ENCODE measurements at regions not wholly inside any gene's neighbourhood (a gene's known extent, or its start where the extent isn't known, plus 50 kb on each side); places are given as distances from the start of the nearest gene placed in this dataset.

- no peaks in the 10 kb centered on the region for H3K4me1 ChIP-seq (ENCODE audit: control insufficient read depth, insufficient read depth, low read length)
- no peaks in the 10 kb centered on the region for H3K79me1 ChIP-seq (ENCODE audit: low read depth in 1 of 2, low read length in 2 of 2)
- no peak overlapping the region for H3K4me2 ChIP-seq (ENCODE audit: low read depth, low read length)
- WGBS, 2 experiments (ENCODE audit: extremely low coverage in 2 of 2, insufficient read length in 1 of 2): no CpG with 5 or more reads among the region's 4 CpGs
- no peak overlapping the region for H3K14ac ChIP-seq (replicated peaks; ENCODE audit: low read depth, low read length)
- H2BK20ac ChIP-seq (ENCODE audit: low read depth, low read length): no peak overlapping the region
- in situ Hi-C loops (cut with MboI; ENCODE audit: low sequenced_read_pairs): no loop called here
- no peak overlapping the region for H3K18ac ChIP-seq (ENCODE audit: low read depth, low read length)
- H2AK5ac ChIP-seq (ENCODE audit: low read depth, low read length): no peak overlapping the region
- dilution Hi-C loops (cut with HindIII; ENCODE audit: low sequenced_read_pairs, unreplicated experiment): no loop called here
- H3K9me1 ChIP-seq (ENCODE audit: insufficient read depth, low read length): no peaks in the 10 kb centered on the region
- no peak overlapping the region for H3K56ac ChIP-seq (ENCODE audit: extremely low read depth, insufficient read depth, low read length)
- BruUV-seq (replicated peaks): no TSS peak
- no peak overlapping the region for H2AK9ac ChIP-seq (replicated peaks; ENCODE audit: low read depth, low read length, poor library complexity)
- no peak overlapping the region for H3K9ac ChIP-seq (ENCODE audit: low read depth, low read length)
- H2AFZ ChIP-seq (replicated peaks; ENCODE audit: low read length, poor library complexity): no peak overlapping the region
- intact Hi-C loops (cut with micrococcal nuclease): no loop called here
- no peak overlapping the region for H2BK15ac ChIP-seq (ENCODE audit: low read depth, low read length)
- DNase-seq (no peak), ATAC-seq (ENCODE audit: low read depth) (no peak)
- no peak overlapping the region for H2BK120ac ChIP-seq (ENCODE audit: low read depth, low read length)
- H4K20me1 ChIP-seq (ENCODE audit: insufficient read depth, low read length): no peaks in the 10 kb centered on the region
- ChIA-PET POLR2A (ENCODE audit: unreplicated experiment) (no interaction called here), CTCF (no interaction called here)
- no peak overlapping the region for H3K4ac ChIP-seq (ENCODE audit: low read depth, low read length)
- H4K91ac ChIP-seq (ENCODE audit: insufficient read depth, low read depth, low read length): no peak overlapping the region
- H3K27ac ChIP-seq (ENCODE audit: insufficient read depth, low read length): no peak overlapping the region
- H2BK5ac ChIP-seq (ENCODE audit: low read depth, low read length, poor library complexity, severe bottlenecking): no peak overlapping the region
- H3K27me3 ChIP-seq (ENCODE audit: control insufficient read depth, insufficient read depth, low read length): no peaks in the 10 kb centered on the region
- TF ChIP-seq POLR2A (IDR thresholded peaks at IDR 0.05; ENCODE audit: low read depth, low read length) (no peak), FOS (IDR thresholded peaks at IDR 0.05; ENCODE audit: low read depth, low read length) (no peak), NFE2L2 (IDR thresholded peaks at IDR 0.05; ENCODE audit: low read depth, low read length) (no peak), RCOR1 (IDR thresholded peaks at IDR 0.05; ENCODE audit: insufficient replicate concordance, low read length) (no peak), CEBPB (IDR thresholded peaks at IDR 0.05; ENCODE audit: low read depth, low read length) (no peak), CHD1 (IDR thresholded peaks at IDR 0.05; ENCODE audit: low read depth, low read length) (no peak), RFX5 (IDR thresholded peaks at IDR 0.05; ENCODE audit: low read depth, low read length) (no peak), MAFK (IDR thresholded peaks at IDR 0.05; ENCODE audit: low read depth, low read length) (no peak), MAZ (IDR thresholded peaks at IDR 0.05; ENCODE audit: borderline replicate concordance, low read depth, low read length) (no peak), CTCF (conservative IDR thresholded peaks at IDR 0.05; ENCODE audit: low read depth, low read length) (no peak), SMC3 (IDR thresholded peaks at IDR 0.05; ENCODE audit: low read depth, low read length) (no peak), BHLHE40 (IDR thresholded peaks at IDR 0.05; ENCODE audit: low read depth, low read length) (no peak), MXI1 (IDR thresholded peaks at IDR 0.05; ENCODE audit: borderline replicate concordance, low read depth, low read length) (no peak), USF2 (IDR thresholded peaks at IDR 0.05; ENCODE audit: low read depth, low read length) (no peak), RAD21 (IDR thresholded peaks at IDR 0.05; ENCODE audit: low read length) (no peak), ELK1 (IDR thresholded peaks at IDR 0.05; ENCODE audit: borderline replicate concordance, low read depth, low read length) (no peak)
- H3K9me3 ChIP-seq (ENCODE audit: control insufficient read depth, insufficient read depth, low read length): peaks cover 18% of the 10 kb centered on the region
- no peaks in the 10 kb centered on the region for H3K36me3 ChIP-seq (ENCODE audit: control insufficient read depth, insufficient read depth, low read length)
- H3K4me3 ChIP-seq (ENCODE audit: insufficient read depth, low read depth, low read length): no peak overlapping the region
- H4K5ac ChIP-seq (ENCODE audit: low read depth, low read length): no peak overlapping the region
- H4K8ac ChIP-seq (ENCODE audit: low read depth in 2 of 2, low read length in 2 of 2): no peak overlapping the region
- no peak overlapping the region for H3K23ac ChIP-seq (ENCODE audit: low read depth, low read length)
These were observed 211.2 kb downstream of the C6orf118 start for GRCh38 chr6:165098165-165098564.

All from IMR-90 (cell line).